Mesothelial cell of epicardium (in vitro differentiated cells): ENCODE measurements at regions not wholly inside any gene's neighbourhood (a gene's known extent, or its start where the extent isn't known, plus 50 kb on each side); places are given as distances from the start of the nearest gene placed in this dataset.
A peak's percentile ranks its signal among the peaks of the same experiment; 100 is the strongest.

Experiments
- DNase-seq, 2 experiments: peaks; one replicate each; pipeline ENCODE4 v3.0.0; 2021; ENCODE audit warnings: low spot score in 2 of 2; ENCODE audit not compliant: unreplicated experiment in 2 of 2
- H3K27ac Mint-ChIP-seq: 2 replicates; pipeline ENCODE4 v1.8.0; 2021; ENCODE audit warnings: mixed read lengths
- H3K27me3 Mint-ChIP-seq: 2 replicates; pipeline ENCODE4 v1.8.0; 2021; ENCODE audit warnings: low read depth, mixed read lengths
- H3K36me3 Mint-ChIP-seq: 2 replicates; pipeline ENCODE4 v1.8.0; 2021; ENCODE audit warnings: mixed read lengths
- H3K4me1 Mint-ChIP-seq: 2 replicates; pipeline ENCODE4 v1.8.0; 2021; ENCODE audit warnings: mixed read lengths
- H3K4me3 Mint-ChIP-seq: 2 replicates; pipeline ENCODE4 v1.8.0; 2021; ENCODE audit warnings: mild to moderate bottlenecking, moderate library complexity, mixed read lengths
- H3K9me3 Mint-ChIP-seq: 2 replicates; pipeline ENCODE4 v1.8.0; 2021; ENCODE audit warnings: mixed read lengths
- TF ChIP-seq, protein P1 (sequence below): fragments of 200-600 bp; sonication (generic); IDR thresholded peaks from one replicate; pipeline ENCODE4 v1.5.0; 2021; ENCODE audit warnings: antibody characterized with exemption; ENCODE audit not compliant: unreplicated experiment

DNA sequence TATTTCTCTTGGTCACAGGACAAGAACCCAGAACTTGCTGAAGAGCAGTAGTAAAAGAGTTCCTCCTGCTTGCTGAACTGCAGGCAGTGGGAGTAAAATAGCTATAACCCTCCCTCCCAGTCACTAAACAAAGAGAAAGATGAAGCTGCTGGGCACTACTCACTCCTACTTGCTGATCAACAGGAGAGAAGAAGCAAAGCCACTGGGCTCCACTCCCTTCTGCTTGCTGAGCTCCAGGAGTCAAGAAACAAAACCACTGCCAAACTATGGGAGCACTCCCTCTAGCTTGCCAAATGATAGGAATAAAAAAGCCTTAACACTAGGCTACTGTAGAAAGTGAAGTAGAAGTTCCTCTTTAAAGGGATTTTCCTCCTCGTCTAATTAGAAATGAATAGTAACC lies 155.3 kb downstream of the RASSF9 start:
- H3K4me3 Mint-ChIP-seq = no peak overlapping the region
- peaks cover 5% of the 10 kb centered on the region for H3K9me3 Mint-ChIP-seq
- no peaks in the 10 kb centered on the region for H3K36me3 Mint-ChIP-seq
- TF ChIP-seq, protein P1, sequence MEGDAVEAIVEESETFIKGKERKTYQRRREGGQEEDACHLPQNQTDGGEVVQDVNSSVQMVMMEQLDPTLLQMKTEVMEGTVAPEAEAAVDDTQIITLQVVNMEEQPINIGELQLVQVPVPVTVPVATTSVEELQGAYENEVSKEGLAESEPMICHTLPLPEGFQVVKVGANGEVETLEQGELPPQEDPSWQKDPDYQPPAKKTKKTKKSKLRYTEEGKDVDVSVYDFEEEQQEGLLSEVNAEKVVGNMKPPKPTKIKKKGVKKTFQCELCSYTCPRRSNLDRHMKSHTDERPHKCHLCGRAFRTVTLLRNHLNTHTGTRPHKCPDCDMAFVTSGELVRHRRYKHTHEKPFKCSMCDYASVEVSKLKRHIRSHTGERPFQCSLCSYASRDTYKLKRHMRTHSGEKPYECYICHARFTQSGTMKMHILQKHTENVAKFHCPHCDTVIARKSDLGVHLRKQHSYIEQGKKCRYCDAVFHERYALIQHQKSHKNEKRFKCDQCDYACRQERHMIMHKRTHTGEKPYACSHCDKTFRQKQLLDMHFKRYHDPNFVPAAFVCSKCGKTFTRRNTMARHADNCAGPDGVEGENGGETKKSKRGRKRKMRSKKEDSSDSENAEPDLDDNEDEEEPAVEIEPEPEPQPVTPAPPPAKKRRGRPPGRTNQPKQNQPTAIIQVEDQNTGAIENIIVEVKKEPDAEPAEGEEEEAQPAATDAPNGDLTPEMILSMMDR = no peak
- H3K27ac Mint-ChIP-seq = no peak overlapping the region
- no peaks in the 10 kb centered on the region for H3K27me3 Mint-ChIP-seq
- H3K4me1 Mint-ChIP-seq = no peaks in the 10 kb centered on the region
- no peak for DNase-seq

DNA sequence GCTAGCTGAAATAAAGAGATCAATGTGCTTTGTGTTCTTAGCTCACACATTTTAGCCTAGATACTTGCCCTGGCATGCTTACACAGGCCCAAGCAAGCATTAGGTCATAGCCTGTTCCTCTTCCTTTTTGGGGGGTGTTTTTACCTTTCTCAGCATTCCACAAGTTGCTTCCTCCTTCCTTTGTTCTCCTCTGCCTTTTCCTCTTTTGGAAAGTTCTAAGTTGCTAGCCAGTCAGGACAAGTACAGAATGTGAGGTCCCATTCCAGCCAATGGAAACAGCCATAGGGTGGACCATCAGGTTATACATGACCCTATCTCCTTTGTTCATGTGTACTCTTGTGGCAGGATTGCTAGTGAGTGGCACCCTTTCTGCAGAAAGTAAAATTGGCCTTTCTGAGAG lies 154.9 kb downstream of the RASSF9 start:
- DNase-seq = no peak
- H3K4me3 Mint-ChIP-seq = no peak overlapping the region
- peaks cover 5% of the 10 kb centered on the region for H3K9me3 Mint-ChIP-seq
- H3K4me1 Mint-ChIP-seq = no peaks in the 10 kb centered on the region
- H3K27ac Mint-ChIP-seq = no peak overlapping the region
- no peaks in the 10 kb centered on the region for H3K36me3 Mint-ChIP-seq
- no peaks in the 10 kb centered on the region for H3K27me3 Mint-ChIP-seq
- TF ChIP-seq, protein P1 = no peak

DNA sequence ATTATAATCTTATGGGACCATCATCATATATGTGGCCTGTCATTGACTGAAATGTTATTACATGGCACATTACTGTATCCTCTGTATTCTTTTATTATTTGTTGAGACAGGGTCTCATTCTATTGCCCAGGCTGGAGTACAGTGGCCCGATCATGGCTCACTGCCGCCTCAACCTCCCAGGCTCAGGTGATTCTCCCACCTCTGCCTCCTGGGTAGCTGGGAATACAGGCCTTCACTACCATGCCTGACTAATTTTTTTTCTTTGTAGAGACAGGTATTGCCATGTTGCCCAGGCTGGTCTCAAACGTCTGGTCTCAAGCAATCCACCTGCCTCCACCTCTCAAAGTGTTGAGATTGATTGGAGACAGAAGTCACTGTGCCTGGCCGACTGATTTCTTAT lies 153.2 kb downstream of the RASSF9 start:
- TF ChIP-seq, protein P1 = no peak
- H3K27ac Mint-ChIP-seq = no peak overlapping the region

DNA sequence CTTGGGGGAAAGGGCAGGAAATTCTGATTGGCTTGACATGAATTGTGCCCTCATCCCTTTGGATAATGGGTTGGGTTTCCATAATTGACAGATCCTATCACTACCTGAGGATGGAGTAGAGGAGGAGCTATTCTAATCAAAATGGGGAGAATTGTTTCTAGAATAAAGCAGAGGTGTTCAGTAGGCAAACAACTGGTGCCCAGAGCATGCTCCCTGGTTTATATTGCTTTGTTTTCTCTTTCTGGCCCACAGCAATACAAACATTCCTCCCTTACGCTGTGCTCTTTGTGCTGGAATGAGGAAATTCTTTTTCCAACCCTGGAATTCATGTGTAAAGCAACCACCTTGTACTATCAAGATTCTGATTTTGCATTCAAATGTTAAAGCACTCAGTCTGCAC lies 147.4 kb downstream of the RASSF9 start:
- no peak overlapping the region for H3K4me3 Mint-ChIP-seq
- H3K36me3 Mint-ChIP-seq = no peaks in the 10 kb centered on the region
- H3K27me3 Mint-ChIP-seq = no peaks in the 10 kb centered on the region
- H3K9me3 Mint-ChIP-seq = no peaks in the 10 kb centered on the region
- peak overlapping the region; percentile 48 for H3K27ac Mint-ChIP-seq
- H3K4me1 Mint-ChIP-seq = peaks cover 15% of the 10 kb centered on the region
- TF ChIP-seq, protein P1 = no peak
- DNase-seq = no peak

More for the DNA sequence above, 153.2 kb downstream of the RASSF9 start:
- no peaks in the 10 kb centered on the region for H3K36me3 Mint-ChIP-seq
- no peak overlapping the region for H3K4me3 Mint-ChIP-seq
- DNase-seq = no peak
- H3K27me3 Mint-ChIP-seq = no peaks in the 10 kb centered on the region
- H3K9me3 Mint-ChIP-seq = peaks cover 5% of the 10 kb centered on the region
- H3K4me1 Mint-ChIP-seq = no peaks in the 10 kb centered on the region

DNA sequence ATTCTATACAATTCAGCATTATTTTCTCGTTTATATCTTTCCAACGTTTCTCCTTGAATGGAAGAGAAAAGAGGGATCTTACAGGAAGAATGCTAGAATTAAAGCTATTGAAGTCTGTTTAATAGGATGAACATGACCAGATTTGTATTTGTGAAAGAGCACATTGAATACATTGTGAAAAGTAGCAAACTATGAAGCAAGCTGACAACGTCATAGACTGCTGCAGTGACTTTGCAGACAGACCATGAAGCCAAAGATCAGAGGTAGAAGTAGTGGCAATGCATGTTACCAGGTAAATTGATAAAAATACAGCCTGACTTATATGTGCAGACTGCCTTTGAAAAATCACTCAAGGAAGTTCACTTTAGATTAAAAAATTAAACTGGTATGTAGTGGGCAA lies 146.1 kb downstream of the RASSF9 start:
- no peaks in the 10 kb centered on the region for H3K36me3 Mint-ChIP-seq
- H3K27ac Mint-ChIP-seq = no peak overlapping the region
- peaks cover 16% of the 10 kb centered on the region for H3K4me1 Mint-ChIP-seq
- no peaks in the 10 kb centered on the region for H3K9me3 Mint-ChIP-seq
- H3K27me3 Mint-ChIP-seq = no peaks in the 10 kb centered on the region
- TF ChIP-seq, protein P1 = no peak
- DNase-seq = no peak
- H3K4me3 Mint-ChIP-seq = no peak overlapping the region

DNA sequence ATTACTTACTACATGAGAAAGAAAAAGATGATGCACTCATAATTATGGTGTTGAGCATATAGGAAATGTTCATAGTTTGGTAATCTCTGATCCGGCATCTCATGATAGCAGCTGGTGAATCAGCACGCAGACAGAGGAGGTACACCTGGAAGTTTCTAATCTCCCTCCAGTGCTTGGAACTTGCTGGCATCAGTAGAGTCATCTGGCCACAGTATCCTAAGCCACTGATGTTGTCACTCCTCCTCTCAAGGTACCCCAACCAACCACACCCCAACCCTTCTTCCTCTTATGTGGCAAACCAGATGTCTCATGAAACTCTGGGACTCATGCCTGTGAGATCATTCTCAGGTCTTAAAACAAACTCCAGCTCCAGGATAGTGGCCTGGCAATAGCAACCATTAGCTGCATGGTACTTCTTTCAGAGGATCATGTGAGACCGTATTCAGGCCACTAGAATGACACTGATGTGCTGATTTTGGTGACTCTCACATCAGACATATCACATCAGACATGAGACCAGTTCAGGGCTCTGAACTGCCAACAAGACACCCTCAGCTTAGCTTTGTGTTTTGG lies 143.0 kb downstream of the RASSF9 start:
- DNase-seq = no peak
- no peak overlapping the region for H3K27ac Mint-ChIP-seq
- TF ChIP-seq, protein P1 = no peak
- no peak overlapping the region for H3K4me3 Mint-ChIP-seq
- peaks cover 30% of the 10 kb centered on the region for H3K4me1 Mint-ChIP-seq
- no peaks in the 10 kb centered on the region for H3K36me3 Mint-ChIP-seq
- H3K9me3 Mint-ChIP-seq = no peaks in the 10 kb centered on the region
- H3K27me3 Mint-ChIP-seq = no peaks in the 10 kb centered on the region
